ENCODE measurements at regions not wholly inside any gene's neighbourhood (a gene's known extent, or its start where the extent isn't known, plus 50 kb on each side); places are given as distances from the start of the nearest gene placed in this dataset.

GRCh38 chr1:29687601-29688244 lies 451.4 kb downstream of the PTPRU start:
- TF ChIP-seq GLIS3 (CRISPR knock-in tag; IDR thresholded peaks at IDR 0.05) (0 out of 2 replicates have a peak, but pooled peaks have one; percentile 72), OSR1 (CRISPR knock-in tag; IDR thresholded peaks at IDR 0.05) (no peak), TOX (CRISPR knock-in tag; IDR thresholded peaks at IDR 0.05; ENCODE audit: borderline replicate concordance) (no peak), PATZ1 (CRISPR knock-in tag; IDR thresholded peaks at IDR 0.05; ENCODE audit: borderline replicate concordance) (0 out of 2 replicates have a peak, but pooled peaks have one; percentile 33)
